ENCODE measurements at regions not wholly inside any gene's neighbourhood (a gene's known extent, or its start where the extent isn't known, plus 50 kb on each side); places are given as distances from the start of the nearest gene placed in this dataset.
"Not testable (repeated sequence)": the region's sequence is repeated elsewhere in the genome, so short reads cannot be mapped to it uniquely, and the experiment has no call there.

- no peak for DNase-seq
These were observed 185.7 kb downstream of the CGGBP1 start for GRCh38 chr3:87873136-87873535.

- no peak for DNase-seq
These were observed 191.8 kb downstream of the CGGBP1 start for GRCh38 chr3:87867001-87867400.

- DNase-seq = no peak
These were observed 202.7 kb downstream of the CGGBP1 start for GRCh38 chr3:87856126-87856525.

GRCh38 chr3:87855616-87856015 lies 203.2 kb downstream of the CGGBP1 start:
- peak in 2 of 3 donors; percentile 1 to 7 for DNase-seq

DNA sequence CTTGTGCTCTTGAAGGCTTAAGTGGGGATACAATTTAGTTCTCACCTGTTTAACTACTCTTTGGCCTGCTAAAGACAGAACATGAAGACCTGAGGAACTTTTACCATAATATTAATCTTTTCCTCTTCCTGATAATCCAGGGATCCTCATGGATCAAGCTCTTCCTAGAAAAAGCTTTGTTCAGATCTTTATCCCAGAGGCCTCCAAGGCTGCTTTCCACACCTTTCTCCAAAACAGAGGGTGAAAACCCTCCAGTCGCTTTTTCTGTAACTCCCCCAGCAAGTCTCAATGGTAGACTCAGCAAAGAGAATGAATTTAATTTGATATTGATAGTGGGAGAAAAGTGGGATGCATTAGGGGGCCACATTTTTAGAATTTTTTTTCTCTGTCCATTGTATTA lies 203.6 kb downstream of the CGGBP1 start:
- no peak for DNase-seq

DNA sequence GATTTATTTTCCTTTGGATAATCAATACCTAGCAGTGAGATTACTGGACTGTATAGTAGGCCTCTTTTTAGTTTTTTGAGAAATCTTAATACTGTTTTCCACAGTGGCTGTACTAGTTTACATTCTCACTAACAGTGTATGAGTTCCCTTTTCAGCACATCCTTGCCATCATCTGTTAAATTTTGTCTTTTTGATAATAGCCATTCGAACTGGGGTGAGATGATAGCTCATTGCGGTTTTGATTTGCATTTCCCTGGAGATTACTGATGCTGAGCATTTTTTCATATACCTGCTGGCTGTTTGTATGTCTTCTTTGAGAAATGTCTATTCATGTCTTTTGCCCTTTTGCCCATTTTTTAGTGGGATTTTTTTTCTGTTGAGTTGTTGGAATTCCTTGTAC lies 210.8 kb downstream of the CGGBP1 start:
- no peak for DNase-seq

DNA sequence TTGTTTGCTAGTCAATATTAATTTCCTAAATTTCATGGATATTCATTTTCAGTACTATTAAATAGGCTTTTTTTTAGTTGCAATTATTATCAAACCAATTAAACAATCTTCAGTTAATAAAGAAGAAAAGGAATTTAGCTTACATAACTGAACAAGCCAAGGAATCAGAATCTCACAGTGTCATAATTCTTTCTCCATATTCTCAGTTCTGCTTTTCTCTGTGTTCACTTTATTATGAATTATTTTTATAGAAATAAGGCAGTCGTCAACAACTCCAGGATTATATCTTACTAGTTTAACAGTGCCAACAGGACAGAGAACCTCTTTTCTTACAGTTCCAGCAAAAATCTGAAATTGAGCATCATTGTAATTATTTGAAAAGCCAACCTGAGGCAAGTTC lies 221.7 kb downstream of the CGGBP1 start:
- DNase-seq = no peak

DNA sequence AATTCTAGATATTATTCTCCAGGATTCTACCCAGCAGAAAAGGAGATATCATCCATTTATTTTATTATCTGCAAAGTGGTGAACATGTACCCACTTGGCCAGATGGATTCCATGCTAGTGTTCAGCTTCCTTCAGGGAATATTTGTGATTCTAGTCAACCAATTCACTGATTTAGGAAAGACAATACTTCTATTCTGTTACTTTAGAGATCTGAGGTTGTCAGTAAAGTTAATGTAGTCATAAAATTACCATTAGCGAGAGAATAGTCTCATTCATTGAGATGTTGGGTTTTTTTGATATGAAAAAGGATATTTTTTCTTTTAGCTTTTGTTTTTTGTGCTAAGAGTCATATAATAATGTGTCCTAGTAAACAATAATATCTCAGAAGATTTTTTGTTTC lies 222.8 kb downstream of the CGGBP1 start:
- DNase-seq = no peak

- no peak for DNase-seq
These were observed 223.6 kb downstream of the CGGBP1 start for GRCh38 chr3:87835236-87835635.

DNA sequence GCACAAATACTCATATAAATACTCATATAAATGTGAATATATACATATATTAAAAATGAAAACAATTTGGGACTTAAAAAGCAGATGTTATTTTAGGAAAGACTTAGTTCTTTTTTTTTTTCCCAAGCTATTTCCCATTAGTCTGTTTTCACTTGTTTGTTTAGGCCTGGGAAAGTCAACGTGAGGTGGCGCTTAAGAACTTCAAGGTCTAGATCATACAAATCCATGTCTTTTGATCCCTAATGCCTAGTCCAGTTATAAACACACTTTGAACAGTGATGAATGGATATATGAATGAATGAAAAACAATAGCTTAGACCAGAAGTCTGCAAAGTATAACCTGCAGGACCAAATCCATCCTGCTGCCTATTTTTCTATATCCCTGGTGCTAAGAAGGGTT lies 224.5 kb downstream of the CGGBP1 start:
- no peak for DNase-seq

GRCh38 chr3:87833039-87833377 lies 225.8 kb downstream of the CGGBP1 start:
- peak; percentile 0 to 27 (median 5) for DNase-seq

DNA sequence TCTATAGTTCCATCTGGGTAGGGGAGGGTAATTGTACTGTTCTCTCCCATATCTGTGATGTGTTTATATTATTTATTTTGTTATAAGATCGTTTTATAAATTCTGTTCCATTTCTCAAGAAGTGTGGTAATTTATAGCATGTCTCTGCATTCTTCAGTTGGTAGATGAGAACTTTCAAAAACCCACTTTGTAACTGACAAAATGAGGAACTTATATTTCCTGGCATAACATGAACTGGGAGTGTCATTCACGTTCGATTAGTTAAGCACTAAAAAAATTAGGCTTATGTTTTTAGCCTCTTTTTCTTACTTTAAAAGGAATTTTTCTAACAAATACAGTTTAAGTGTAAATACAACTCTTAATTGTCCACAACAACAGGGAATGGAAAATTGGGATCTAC lies 230.8 kb downstream of the CGGBP1 start:
- no peak for DNase-seq

- DNase-seq = no peak
These were observed 236.2 kb downstream of the CGGBP1 start for GRCh38 chr3:87822563-87822962.

DNA sequence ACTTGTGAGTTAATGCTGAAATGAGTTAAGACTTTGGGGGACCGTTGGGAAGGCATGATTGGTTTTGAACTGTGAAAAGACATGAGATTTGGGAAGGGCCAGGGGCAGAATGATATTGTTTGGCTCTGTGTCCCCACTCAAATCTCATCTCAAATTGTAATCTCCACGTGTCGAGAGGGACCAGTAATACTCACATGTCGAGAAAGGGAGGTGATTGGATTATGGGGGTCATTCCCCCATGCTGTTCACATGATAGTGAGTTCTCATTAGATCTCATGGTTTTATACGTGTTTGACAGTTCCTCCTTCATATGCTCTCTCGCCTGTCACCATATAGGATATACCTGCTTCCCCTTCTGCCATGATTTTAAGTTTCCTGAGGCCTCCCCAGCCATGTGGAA lies 245.3 kb downstream of the CGGBP1 start:
- DNase-seq = not testable (repeated sequence)

GRCh38 chr3:87811953-87812352 lies 246.9 kb downstream of the CGGBP1 start:
- DNase-seq = no peak

GRCh38 chr3:87810452-87811016 lies 248.3 kb downstream of the CGGBP1 start:
- peak in 1 of 3 donors; percentile 23 for DNase-seq

- DNase-seq = no peak
These were observed 253.1 kb downstream of the CGGBP1 start for GRCh38 chr3:87805670-87806069.

- DNase-seq = no peak
These were observed 257.4 kb downstream of the CGGBP1 start for GRCh38 chr3:87801409-87801808.

DNA sequence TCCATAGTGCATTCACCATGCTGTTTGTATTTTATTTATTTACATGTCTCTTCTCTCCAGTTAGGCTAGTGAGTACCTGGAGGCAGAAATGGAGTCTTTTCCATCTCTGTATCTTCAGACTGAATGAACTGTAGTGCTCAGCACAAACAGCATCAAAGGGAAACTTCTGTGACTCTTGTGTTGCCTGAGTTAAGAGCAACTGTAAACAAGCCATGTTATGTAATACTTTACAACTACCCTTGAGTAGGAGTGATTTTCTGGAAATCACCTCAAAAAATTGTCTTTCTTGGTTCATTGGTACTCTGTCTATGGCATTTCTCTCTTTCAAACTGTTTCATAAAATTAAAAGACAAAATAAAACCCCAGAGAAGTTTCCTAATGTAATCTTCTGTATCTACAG lies 258.3 kb downstream of the CGGBP1 start:
- no peak for DNase-seq

GRCh38 chr3:87798567-87798947 lies 260.2 kb downstream of the CGGBP1 start:
- no peak for DNase-seq

DNA sequence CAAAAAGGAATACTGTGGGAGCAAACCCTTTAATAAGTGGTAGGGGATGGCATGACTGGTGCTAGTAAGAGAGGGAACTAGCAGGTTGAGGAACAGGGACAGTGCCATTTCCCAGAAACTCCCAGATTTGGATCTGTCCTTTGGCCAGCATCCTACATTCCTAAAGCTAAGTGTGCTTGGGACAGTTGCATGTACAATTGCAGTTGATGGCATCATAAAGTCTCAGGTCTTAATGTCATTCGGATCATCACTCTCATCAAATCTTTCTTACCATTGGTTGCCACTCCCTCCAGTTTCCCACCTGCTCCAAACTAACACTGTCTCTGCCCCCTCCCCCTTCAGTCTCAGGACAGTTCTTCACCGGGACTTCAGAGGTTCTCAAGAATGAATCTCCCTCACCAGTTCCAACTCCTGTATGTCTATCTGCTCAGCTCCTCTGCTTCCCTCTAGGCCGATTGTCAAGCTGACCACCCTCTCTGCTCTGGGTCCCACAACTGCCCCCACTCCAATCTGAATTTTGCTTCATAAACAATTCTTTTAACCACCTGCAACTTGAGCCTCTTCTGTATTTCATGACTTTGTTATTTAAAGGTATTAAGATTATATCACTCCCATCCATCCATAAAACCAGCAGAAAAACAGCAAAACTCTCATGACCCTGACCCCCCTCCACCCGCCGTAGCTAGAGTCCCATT lies 260.8 kb downstream of the CGGBP1 start:
- no peak for DNase-seq

DNA sequence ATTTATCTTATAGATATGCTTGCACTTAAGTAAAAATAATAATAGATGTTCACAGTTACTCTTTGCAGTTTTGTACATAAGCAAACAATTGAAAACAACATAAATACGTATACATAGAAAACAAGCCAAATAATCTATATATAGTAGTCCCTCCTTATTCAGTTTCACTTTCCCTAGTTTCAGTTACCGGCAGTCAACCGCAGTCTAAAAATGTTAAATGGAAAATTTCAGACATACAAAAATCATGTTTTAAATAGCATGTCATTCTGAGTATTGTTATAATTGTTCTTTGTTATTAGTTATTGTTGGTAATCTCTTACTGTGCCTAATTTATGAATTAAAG lies 262.0 kb downstream of the CGGBP1 start:
- no peak for DNase-seq

DNA sequence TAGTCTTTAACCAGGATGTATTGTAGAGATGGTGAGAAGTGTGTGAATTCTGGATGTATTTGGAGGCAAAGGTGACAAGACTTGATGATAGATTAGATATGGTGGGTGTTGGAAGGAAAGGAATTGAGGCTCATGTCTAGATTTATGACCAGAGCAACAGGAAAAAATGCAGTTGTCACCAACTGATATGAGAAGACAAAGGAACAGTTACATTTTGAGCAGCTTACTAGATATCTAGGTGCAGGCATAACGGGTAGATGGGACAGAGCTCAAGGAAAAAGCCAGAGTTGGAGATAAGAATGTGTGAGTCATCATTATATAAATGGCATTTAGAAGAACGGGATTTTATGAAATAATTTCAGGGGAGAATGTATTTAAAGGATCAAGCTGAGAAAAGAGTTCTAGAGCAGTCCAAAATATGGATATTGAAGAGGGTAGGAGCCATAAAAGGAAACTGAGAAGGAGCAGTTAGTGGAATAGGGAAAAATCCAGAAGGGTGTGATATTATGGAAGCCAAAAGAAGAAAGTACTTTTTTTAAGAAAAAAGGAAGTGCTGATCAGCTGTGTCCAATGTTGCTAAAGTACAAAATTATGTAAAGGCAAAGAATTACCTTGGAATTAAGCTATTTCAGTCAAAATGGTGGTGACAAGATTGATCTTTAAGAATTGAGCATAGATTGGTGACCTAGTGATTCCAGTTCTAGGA lies 262.5 kb downstream of the CGGBP1 start:
- no peak for DNase-seq

- DNase-seq = no peak
These were observed 263.1 kb downstream of the CGGBP1 start for GRCh38 chr3:87795701-87796100.
